ENCODE measurements at regions not wholly inside any gene's neighbourhood (a gene's known extent, or its start where the extent isn't known, plus 50 kb on each side); places are given as distances from the start of the nearest gene placed in this dataset.

DNA sequence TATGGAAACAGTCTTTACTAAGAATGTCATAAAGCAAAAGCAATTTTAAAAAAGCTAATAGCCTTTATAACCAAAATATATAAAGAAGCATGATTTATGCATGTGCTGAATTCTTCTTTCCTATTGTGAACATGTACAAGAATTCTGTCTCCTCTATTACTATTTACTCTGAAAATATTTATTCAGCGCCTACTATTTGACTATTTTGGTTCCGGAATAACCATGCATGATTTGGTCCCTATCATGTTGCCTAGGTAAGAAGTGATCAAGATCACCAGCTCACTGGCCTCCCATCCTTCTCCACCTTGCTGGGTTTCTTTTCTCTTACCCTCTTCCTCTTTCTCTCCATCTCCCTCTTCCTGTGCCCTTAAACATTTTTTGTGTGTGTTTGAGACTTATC is 443.8 kb downstream of the SH3GL2 start:
- Histone ChIP-seq H3K4me3 (no peak overlapping the region), H3K4me1 (no peaks in the 10 kb centered on the region), H3K27me3 (no peaks in the 10 kb centered on the region), H3K9me3 (no peaks in the 10 kb centered on the region), H3K36me3 (no peaks in the 10 kb centered on the region), H3K27ac (no peak overlapping the region)
- ATAC-seq (no peak), DNase-seq (no peak)
- in situ Hi-C loops (cut with MboI; ENCODE audit: low sequenced_read_pairs in 4 of 4) (loop anchor here in 1 of 4 donors (25.0 kb wide), 1 partner anchor 110 kb away; no protein-coding TSS in a partner anchor), intact Hi-C loops (cut with DNase I; ENCODE audit: low total_unique reads) (no loop called here)
- TF ChIP-seq, protein P1, sequence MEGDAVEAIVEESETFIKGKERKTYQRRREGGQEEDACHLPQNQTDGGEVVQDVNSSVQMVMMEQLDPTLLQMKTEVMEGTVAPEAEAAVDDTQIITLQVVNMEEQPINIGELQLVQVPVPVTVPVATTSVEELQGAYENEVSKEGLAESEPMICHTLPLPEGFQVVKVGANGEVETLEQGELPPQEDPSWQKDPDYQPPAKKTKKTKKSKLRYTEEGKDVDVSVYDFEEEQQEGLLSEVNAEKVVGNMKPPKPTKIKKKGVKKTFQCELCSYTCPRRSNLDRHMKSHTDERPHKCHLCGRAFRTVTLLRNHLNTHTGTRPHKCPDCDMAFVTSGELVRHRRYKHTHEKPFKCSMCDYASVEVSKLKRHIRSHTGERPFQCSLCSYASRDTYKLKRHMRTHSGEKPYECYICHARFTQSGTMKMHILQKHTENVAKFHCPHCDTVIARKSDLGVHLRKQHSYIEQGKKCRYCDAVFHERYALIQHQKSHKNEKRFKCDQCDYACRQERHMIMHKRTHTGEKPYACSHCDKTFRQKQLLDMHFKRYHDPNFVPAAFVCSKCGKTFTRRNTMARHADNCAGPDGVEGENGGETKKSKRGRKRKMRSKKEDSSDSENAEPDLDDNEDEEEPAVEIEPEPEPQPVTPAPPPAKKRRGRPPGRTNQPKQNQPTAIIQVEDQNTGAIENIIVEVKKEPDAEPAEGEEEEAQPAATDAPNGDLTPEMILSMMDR (IDR thresholded peaks at IDR 0.05 in 4 of 5, conservative IDR thresholded peaks at IDR 0.05 in 1 of 5): no peak
- no peak for TF ChIP-seq POLR2A (IDR thresholded peaks at IDR 0.05)

DNA sequence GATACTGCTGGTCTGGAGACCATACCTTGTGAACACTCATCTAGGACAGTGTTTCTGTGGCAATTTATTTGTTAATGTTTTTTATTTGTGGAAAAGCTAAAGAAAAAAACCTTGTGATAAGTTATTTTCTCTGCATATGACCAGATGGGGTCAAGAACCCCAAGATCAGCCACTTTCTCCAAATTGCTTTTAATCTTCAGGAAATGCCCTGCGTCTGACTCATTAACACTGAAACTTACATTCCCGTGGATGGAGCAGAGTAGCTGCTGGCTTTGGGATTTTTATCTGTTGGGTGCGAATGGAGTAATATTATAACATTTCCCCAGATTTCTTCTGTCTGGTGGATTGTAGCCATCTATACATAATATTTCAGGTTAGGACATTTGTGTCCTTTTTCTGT is 444.5 kb downstream of the SH3GL2 start:
- Histone ChIP-seq H3K9me3 (no peaks in the 10 kb centered on the region), H3K4me3 (no peak overlapping the region), H3K4me1 (no peaks in the 10 kb centered on the region), H3K27me3 (no peaks in the 10 kb centered on the region), H3K36me3 (no peaks in the 10 kb centered on the region), H3K27ac (no peak overlapping the region)
- no peak for DNase-seq
- in situ Hi-C loops (cut with MboI; ENCODE audit: low sequenced_read_pairs in 4 of 4) (loop anchor here in 1 of 4 donors (25.0 kb wide), 1 partner anchor 111 kb away; no protein-coding TSS in a partner anchor), intact Hi-C loops (cut with DNase I; ENCODE audit: low total_unique reads) (no loop called here)
- ATAC-seq: no peak
- TF ChIP-seq, protein P1 (IDR thresholded peaks at IDR 0.05 in 4 of 5, conservative IDR thresholded peaks at IDR 0.05 in 1 of 5): no peak
- TF ChIP-seq POLR2A (IDR thresholded peaks at IDR 0.05): no peak

DNA sequence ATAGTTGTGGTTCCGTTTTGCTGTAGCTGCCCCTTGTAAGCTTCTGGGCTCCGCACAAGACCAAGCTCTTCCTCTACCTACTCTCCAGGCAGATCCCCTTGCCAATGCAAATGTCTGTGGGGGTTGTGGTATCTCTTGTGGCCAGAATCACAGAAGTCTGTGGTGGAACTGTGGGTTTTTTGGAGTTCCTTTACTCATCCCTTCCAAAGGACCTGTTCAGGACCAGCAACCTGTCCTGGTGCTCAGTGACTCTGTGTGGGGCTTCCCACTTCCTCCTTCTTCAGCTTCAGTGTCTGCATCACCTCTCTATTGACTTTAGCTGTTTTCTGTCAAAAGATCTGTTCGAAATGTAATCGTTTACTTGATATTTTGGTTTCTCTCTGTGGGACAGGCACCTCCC is 441.3 kb upstream of the ADAMTSL1 start:
- no peak overlapping the region for H3K27ac ChIP-seq
- H3K4me1 ChIP-seq: no peaks in the 10 kb centered on the region
- H3K4me3 ChIP-seq: no peak overlapping the region
- DNase-seq (no peak), ATAC-seq (no peak)
- no peaks in the 10 kb centered on the region for H3K36me3 ChIP-seq
- H3K9me3 ChIP-seq: no peaks in the 10 kb centered on the region
- intact Hi-C loops (cut with DNase I; ENCODE audit: low total_unique reads): no loop called here
- no peaks in the 10 kb centered on the region for H3K27me3 ChIP-seq
- no peak for TF ChIP-seq POLR2A (IDR thresholded peaks at IDR 0.05)
- TF ChIP-seq, protein P1 (IDR thresholded peaks at IDR 0.05 in 4 of 5, conservative IDR thresholded peaks at IDR 0.05 in 1 of 5): no peak
- in situ Hi-C loops (cut with MboI; ENCODE audit: low sequenced_read_pairs in 4 of 4): no loop called here

DNA sequence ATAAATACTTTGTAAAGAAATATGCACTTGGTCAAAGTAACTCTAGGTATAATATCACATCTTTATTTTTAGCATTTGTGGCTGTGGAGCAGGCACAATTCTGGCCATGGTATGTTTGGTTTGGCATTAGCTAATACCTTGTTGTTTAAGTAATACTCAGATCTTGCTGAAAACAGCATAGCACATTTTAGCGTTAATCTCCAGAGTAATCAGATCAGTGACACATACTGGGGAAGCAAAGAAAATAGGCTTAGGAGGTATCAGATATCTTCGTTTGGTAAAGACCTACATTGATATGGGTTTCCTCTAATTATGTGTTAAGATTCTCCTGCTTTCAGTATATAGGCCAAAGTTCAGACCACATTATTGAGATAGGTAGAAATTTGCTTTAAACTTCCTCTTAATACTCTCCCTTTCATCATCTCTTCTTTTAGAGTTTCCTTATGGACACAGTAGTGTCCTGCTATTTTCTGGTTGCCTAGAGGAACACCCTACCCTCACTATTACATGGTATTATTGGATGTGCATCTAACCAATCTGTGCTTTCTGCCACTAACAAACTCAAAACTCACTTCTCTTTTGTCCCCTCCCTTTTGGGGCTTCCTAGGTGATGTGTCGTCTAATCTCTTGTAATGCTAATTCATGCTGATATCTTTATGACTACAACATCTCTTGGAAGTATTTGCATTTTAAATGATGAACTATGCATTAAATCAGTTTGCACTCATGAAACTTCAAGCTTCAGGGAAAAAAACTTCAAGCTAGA is 437.3 kb upstream of the ADAMTSL1 start:
- no peaks in the 10 kb centered on the region for H3K36me3 ChIP-seq
- H3K27ac ChIP-seq: no peak overlapping the region
- in situ Hi-C loops (cut with MboI; ENCODE audit: low sequenced_read_pairs in 4 of 4): no loop called here
- H3K9me3 ChIP-seq: no peaks in the 10 kb centered on the region
- H3K4me3 ChIP-seq: no peak overlapping the region
- no peaks in the 10 kb centered on the region for H3K4me1 ChIP-seq
- H3K27me3 ChIP-seq: no peaks in the 10 kb centered on the region
- ATAC-seq: no peak
- DNase-seq: no peak
- no peak for TF ChIP-seq POLR2A (IDR thresholded peaks at IDR 0.05)
- TF ChIP-seq, protein P1 (IDR thresholded peaks at IDR 0.05 in 4 of 5, conservative IDR thresholded peaks at IDR 0.05 in 1 of 5): no peak
- intact Hi-C loops (cut with DNase I; ENCODE audit: low total_unique reads): no loop called here
